GM12864 (cell line): ENCODE measurements at regions not wholly inside any gene's neighbourhood (a gene's known extent, or its start where the extent isn't known, plus 50 kb on each side); places are given as distances from the start of the nearest gene placed in this dataset.

Experiments
- DNase-seq: peaks from one replicate; pipeline ENCODE4 v3.0.0-alpha.2; 2011; ENCODE audit warnings: low read depth
- H3K4me3 ChIP-seq: 2 replicates; pipeline ENCODE4 v1.5.1; 2011; ENCODE audit warnings: mild to moderate bottlenecking, low read depth, low read length, control low read depth
- CTCF ChIP-seq: IDR thresholded peaks from 2 replicates; pipeline ENCODE4 v1.5.1; 2011; ENCODE audit warnings: low read depth, mild to moderate bottlenecking, moderate library complexity, low read length, control low read depth, inconsistent platforms; ENCODE audit errors: missing control alignments

- no peak for TF ChIP-seq CTCF
- DNase-seq, result no peak
- H3K4me3 ChIP-seq, result no peak overlapping the region
These were observed 1783.2 kb upstream of the CELF4 start for GRCh38 chr18:39348757-39349156.

- TF ChIP-seq CTCF, result no peak
- H3K4me3 ChIP-seq, result no peak overlapping the region
- no peak for DNase-seq
These were observed 1782.1 kb upstream of the CELF4 start for GRCh38 chr18:39347701-39348100.

GRCh38 chr18:39346916-39347315 lies 1781.3 kb upstream of the CELF4 start:
- TF ChIP-seq CTCF, result no peak
- no peak for DNase-seq
- H3K4me3 ChIP-seq, result no peak overlapping the region

- no peak overlapping the region for H3K4me3 ChIP-seq
- no peak for DNase-seq
- TF ChIP-seq CTCF, result no peak
These were observed 1779.7 kb upstream of the CELF4 start for GRCh38 chr18:39345321-39345720.

GRCh38 chr18:39344487-39344886 lies 1778.9 kb upstream of the CELF4 start:
- no peak overlapping the region for H3K4me3 ChIP-seq
- no peak for DNase-seq
- no peak for TF ChIP-seq CTCF

GRCh38 chr18:39341129-39341528 lies 1775.5 kb upstream of the CELF4 start:
- no peak for DNase-seq
- no peak overlapping the region for H3K4me3 ChIP-seq
- TF ChIP-seq CTCF, result no peak

GRCh38 chr18:39340418-39340817 lies 1774.8 kb upstream of the CELF4 start:
- no peak for TF ChIP-seq CTCF
- no peak for DNase-seq
- H3K4me3 ChIP-seq, result no peak overlapping the region
